Endothelial cell of umbilical vein (primary cell): ENCODE measurements at regions not wholly inside any gene's neighbourhood (a gene's known extent, or its start where the extent isn't known, plus 50 kb on each side); places are given as distances from the start of the nearest gene placed in this dataset.
"Not testable (repeated sequence)": the region's sequence is repeated elsewhere in the genome, so short reads cannot be mapped to it uniquely, and the experiment has no call there.

Experiments used
- BruUV-seq: library from RNA; stranded (reverse); fragments of 400-500 nt; replicated peaks from 2 replicates; lab custom pipeline; 2021; lab: Mats Ljungman, UMichigan
- CTCF ChIA-PET: fragments of 300-600, 350-600 bp; sonication (Branson Sonifier 250); formaldehyde crosslinking; loops from one replicate; lab custom pipeline; 2021; ENCODE audit warnings: antibody characterized with exemption, inconsistent platforms; lab: Charles Lee
- POLR2A ChIA-PET: fragments of 300-600, 350-600 bp; sonication (Branson Sonifier 250); formaldehyde crosslinking; loops from one replicate; lab custom pipeline; 2021; ENCODE audit warnings: antibody characterized with exemption, inconsistent platforms; lab: Charles Lee
- DNase-seq: peaks from one replicate; pipeline ENCODE4 v3.0.0-alpha.2; 2011; ENCODE audit warnings: low read depth, low spot score
- FAIRE-seq: peaks from 2 replicates; lab custom pipeline; 2011; peaks lifted over from hg19 to GRCh38; lab: Jason Lieb, UNC
- H2AFZ ChIP-seq: 2 replicates; pipeline ENCODE4 v1.6.0; 2012; ENCODE audit warnings: low read depth, low read length, control low read depth, inconsistent platforms
- H3K27ac ChIP-seq: 2 replicates; pipeline ENCODE4 v1.5.1; 2011; ENCODE audit warnings: low read depth, mild to moderate bottlenecking, control low read depth, low read length, moderate library complexity; ENCODE audit not compliant: insufficient read depth
- H3K27me3 ChIP-seq, 2 experiments: 2 replicates each; pipeline versions ENCODE4 v1.6.0 to v1.6.1; 2011; ENCODE audit warnings: low read length in 2 of 2, mixed read lengths in 1 of 2; ENCODE audit not compliant: control insufficient read depth in 2 of 2, insufficient read depth in 2 of 2
- H3K36me3 ChIP-seq, 2 experiments: 2 replicates in 1 of 2; 3 replicates in 1 of 2; pipeline ENCODE4 v1.5.1; 2011; ENCODE audit warnings: low read length in 2 of 2, mild to moderate bottlenecking in 1 of 2, moderate library complexity in 1 of 2; ENCODE audit not compliant: control insufficient read depth in 2 of 2, insufficient read depth in 2 of 2; ENCODE audit errors: extremely low read depth in 1 of 2
- H3K4me1 ChIP-seq: 3 replicates; pipeline ENCODE4 v1.5.1; 2011; ENCODE audit warnings: mild to moderate bottlenecking, low read length; ENCODE audit not compliant: control insufficient read depth, insufficient read depth; ENCODE audit errors: extremely low read depth
- H3K4me2 ChIP-seq: 2 replicates; pipeline ENCODE4 v1.6.1; 2011; ENCODE audit warnings: low read length, control low read depth, mixed read lengths; ENCODE audit not compliant: insufficient read depth
- H3K4me3 ChIP-seq, 3 experiments: fragments of 200-600 bp in 1 of 3; sonication (generic), shearing (Covaris generic) in 1 of 3; replicated peaks in 1 of 3; 2 replicates each; pipeline ENCODE4 v1.5.1; 2011 to 2016; ENCODE audit warnings: control low read depth in 3 of 3, low read length in 3 of 3, mild to moderate bottlenecking in 2 of 3, inconsistent platforms in 1 of 3, low read depth in 1 of 3, moderate library complexity in 1 of 3; ENCODE audit not compliant: insufficient read depth in 1 of 3
- H3K79me2 ChIP-seq: 2 replicates; pipeline ENCODE4 v1.6.0; 2012; ENCODE audit warnings: low read length, inconsistent platforms; ENCODE audit not compliant: control insufficient read depth, insufficient read depth
- H3K9ac ChIP-seq: replicated peaks from 2 replicates; pipeline ENCODE3; 2011; ENCODE audit warnings: low read length, control low read depth; ENCODE audit not compliant: insufficient read depth; ENCODE audit errors: extremely low read depth
- H3K9me1 ChIP-seq: replicated peaks from 3 replicates; pipeline ENCODE4 v1.6.0; 2011; ENCODE audit warnings: mild to moderate bottlenecking, low read length; ENCODE audit not compliant: control insufficient read depth, insufficient read depth; ENCODE audit errors: extremely low read depth
- H3K9me3 ChIP-seq: replicated peaks from 2 replicates; pipeline ENCODE4 v1.5.1; 2012; ENCODE audit warnings: low read length, inconsistent platforms; ENCODE audit not compliant: control insufficient read depth, insufficient read depth
- H4K20me1 ChIP-seq: replicated peaks from 2 replicates; pipeline ENCODE3; 2011; ENCODE audit warnings: mild to moderate bottlenecking, low read length; ENCODE audit not compliant: control insufficient read depth, insufficient read depth; ENCODE audit errors: extremely low read depth
- dilution Hi-C: fragments of 300-500 bp; cut with MboI; formaldehyde crosslinking; loops from one replicate; pipeline ENCODE4 v1.15.0; 2019; ENCODE audit warnings: low sequenced_read_pairs; ENCODE audit not compliant: extremely low pct_ligation_motif_present
- intact Hi-C: fragments of 100-400 bp; cut with micrococcal nuclease; formaldehyde crosslinking; loops from one replicate; pipeline ENCODE4 v1.10.0; 2022

DNA sequence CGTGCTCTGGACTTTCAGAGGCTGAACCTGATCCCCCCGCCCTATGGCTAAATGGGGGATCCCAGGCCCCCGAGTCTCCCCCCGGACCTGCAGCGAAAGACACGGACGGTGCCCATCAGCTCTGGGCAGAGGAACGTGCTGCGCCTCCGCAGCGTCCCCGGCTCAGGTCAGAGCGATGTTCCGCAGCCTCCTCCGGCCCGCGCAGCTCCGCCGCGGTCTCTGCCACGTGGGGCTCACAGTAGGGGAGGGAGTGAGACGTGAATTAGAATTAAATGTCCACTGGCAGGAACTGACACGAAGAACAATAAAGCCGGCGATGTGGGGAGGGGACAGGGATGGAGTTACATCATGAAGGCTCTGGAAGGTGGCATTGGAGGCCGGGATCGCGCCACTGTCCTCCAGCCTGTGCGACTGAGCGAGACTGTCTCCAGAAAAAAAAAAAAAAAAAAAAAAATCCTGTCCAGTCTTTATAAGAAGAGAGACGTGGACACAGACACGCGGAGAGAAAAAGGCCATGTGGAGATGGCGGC, 4053.0 kb upstream of the TPTE start:
- H3K4me3 ChIP-seq, CTCF ChIA-PET, H3K4me2 ChIP-seq, FAIRE-seq, POLR2A ChIA-PET, intact Hi-C loops, dilution Hi-C loops, H3K4me1 ChIP-seq, H3K27ac ChIP-seq, H3K9me3 ChIP-seq, H3K9ac ChIP-seq, H2AFZ ChIP-seq, H3K9me1 ChIP-seq, H3K36me3 ChIP-seq, H4K20me1 ChIP-seq, H3K79me2 ChIP-seq, H3K27me3 ChIP-seq, BruUV-seq, DNase-seq: not testable (repeated sequence)

DNA sequence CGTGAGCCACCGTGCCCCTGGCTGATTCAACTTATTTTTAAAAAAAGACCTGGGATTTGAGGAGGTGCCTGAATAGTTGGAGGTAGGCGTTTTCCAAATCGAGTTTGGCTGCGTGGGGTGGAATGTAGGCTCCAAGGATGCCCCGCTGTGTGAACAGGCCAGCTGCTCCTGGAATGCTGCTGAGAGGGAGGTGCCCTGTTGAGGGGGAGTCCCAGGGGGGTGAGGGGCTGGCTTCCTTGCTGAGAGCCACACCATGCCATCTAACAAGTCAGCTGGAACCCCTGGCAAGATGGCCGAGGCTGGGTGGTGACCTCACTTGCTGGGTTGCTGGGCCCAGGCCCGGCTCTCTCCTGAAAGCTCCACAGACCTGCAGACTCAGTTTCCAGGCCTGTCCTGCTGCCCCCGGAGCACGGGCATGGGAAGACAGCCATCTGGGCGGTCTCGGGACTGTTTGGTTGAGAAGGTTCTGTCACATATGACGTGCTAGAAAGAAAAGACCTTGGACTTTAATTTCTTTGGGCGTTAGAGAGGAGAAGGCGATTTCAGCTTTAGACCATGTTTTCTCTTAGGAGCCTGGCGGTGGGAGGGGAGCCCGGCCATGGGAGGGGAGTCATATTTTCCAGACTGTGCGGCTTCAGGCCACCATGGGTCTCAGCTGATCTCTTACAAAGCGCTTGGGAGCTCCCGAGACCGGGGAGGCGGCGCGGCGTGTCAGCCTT, 4047.0 kb upstream of the TPTE start:
- DNase-seq, H3K4me3 ChIP-seq, H3K4me2 ChIP-seq, H3K79me2 ChIP-seq, FAIRE-seq, H3K27ac ChIP-seq, H3K9me1 ChIP-seq, H2AFZ ChIP-seq, BruUV-seq, CTCF ChIA-PET, H4K20me1 ChIP-seq, H3K27me3 ChIP-seq, POLR2A ChIA-PET, H3K36me3 ChIP-seq, H3K9ac ChIP-seq, H3K9me3 ChIP-seq, intact Hi-C loops, dilution Hi-C loops, H3K4me1 ChIP-seq: not testable (repeated sequence)

DNA sequence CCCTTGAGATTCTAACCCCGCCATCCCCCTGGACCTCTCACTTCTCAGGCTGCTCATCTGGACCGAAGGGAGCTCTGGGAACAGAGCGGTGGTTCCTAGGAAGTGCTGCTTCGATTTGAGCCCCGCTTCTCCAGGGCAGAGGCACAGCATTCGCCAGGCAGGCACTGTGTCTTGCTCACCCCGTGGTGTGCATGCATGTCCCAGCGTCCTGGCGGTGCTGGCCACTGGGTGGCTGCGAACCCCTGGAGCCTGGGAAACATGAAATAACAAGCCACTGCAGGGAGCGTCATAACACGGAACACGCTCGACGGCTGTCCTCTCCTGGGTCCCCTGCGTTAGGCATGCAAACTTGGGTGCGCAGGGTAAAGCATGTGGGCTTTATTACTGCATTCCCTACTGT, 4040.3 kb upstream of the TPTE start:
- H3K27ac ChIP-seq, CTCF ChIA-PET, intact Hi-C loops: not testable (repeated sequence)

DNA sequence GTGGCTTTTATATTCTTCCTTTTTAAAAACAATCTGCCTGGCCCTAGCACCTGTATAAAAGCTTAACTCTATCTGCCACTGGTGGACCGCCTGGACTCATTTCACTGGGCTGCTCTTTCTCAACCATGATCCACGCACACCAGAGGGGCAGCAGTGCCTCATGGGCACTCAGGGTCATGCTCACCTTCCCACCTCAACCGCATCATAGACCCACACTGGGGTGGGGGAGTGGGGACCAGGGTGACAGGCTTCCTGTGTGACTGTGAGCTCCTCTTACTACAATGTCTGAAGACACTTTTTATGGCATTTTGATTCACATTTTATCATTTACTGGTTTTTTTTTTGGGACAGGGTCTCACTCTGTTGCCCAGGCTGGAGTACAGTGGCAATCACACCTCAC, 4038.8 kb upstream of the TPTE start:
- dilution Hi-C loops, H3K4me2 ChIP-seq, CTCF ChIA-PET, H3K9me3 ChIP-seq, H3K79me2 ChIP-seq, POLR2A ChIA-PET, FAIRE-seq, H3K4me3 ChIP-seq, H3K27ac ChIP-seq, H3K36me3 ChIP-seq, H3K4me1 ChIP-seq, H3K9me1 ChIP-seq, BruUV-seq, H3K9ac ChIP-seq, DNase-seq, H4K20me1 ChIP-seq, H2AFZ ChIP-seq, intact Hi-C loops, H3K27me3 ChIP-seq: not testable (repeated sequence)

More for the DNA sequence above, 4040.3 kb upstream of the TPTE start:
- H3K9me1 ChIP-seq, H3K36me3 ChIP-seq, H3K4me3 ChIP-seq, H2AFZ ChIP-seq, H3K79me2 ChIP-seq, H3K4me1 ChIP-seq, H4K20me1 ChIP-seq, H3K9me3 ChIP-seq, FAIRE-seq, H3K9ac ChIP-seq, dilution Hi-C loops, DNase-seq, POLR2A ChIA-PET, H3K27me3 ChIP-seq, H3K4me2 ChIP-seq, BruUV-seq: not testable (repeated sequence)
